ENCODE measurements at regions not wholly inside any gene's neighbourhood (a gene's known extent, or its start where the extent isn't known, plus 50 kb on each side); places are given as distances from the start of the nearest gene placed in this dataset.

GRCh38 chr14:48967419-48967818, 618.8 kb downstream of the RPS29 start:
- ATAC-seq, result no peak
- TF ChIP-seq TOX (CRISPR knock-in tag; IDR thresholded peaks at IDR 0.05; ENCODE audit: borderline replicate concordance), result no peak
- no peak for TF ChIP-seq GLIS3 (CRISPR knock-in tag; IDR thresholded peaks at IDR 0.05)
- TF ChIP-seq OSR1 (CRISPR knock-in tag; IDR thresholded peaks at IDR 0.05), result no peak
- no peak for TF ChIP-seq SNAI2 (CRISPR knock-in tag; IDR thresholded peaks at IDR 0.05)
- no peak for TF ChIP-seq ZFP3 (CRISPR knock-in tag; IDR thresholded peaks at IDR 0.05)
- TF ChIP-seq ISL1 (CRISPR knock-in tag; IDR thresholded peaks at IDR 0.05), result no peak
- TF ChIP-seq ZNF70 (CRISPR knock-in tag; IDR thresholded peaks at IDR 0.05), result no peak
- no peak for TF ChIP-seq POU6F1 (CRISPR knock-in tag; IDR thresholded peaks at IDR 0.05; ENCODE audit: borderline replicate concordance, low read depth)
- no peak for TF ChIP-seq CSRNP3 (CRISPR knock-in tag; IDR thresholded peaks at IDR 0.05)
- TF ChIP-seq ZNF565 (CRISPR knock-in tag; conservative IDR thresholded peaks at IDR 0.05; ENCODE audit: low read depth), result no peak
- TF ChIP-seq CSDC2 (CRISPR knock-in tag; IDR thresholded peaks at IDR 0.05), result no peak
- TF ChIP-seq ESRRG (CRISPR knock-in tag; IDR thresholded peaks at IDR 0.05), result no peak
- TF ChIP-seq TSHZ2 (CRISPR knock-in tag; IDR thresholded peaks at IDR 0.05), result no peak
- TF ChIP-seq ZC3H10 (CRISPR knock-in tag; IDR thresholded peaks at IDR 0.05), result no peak

- TF ChIP-seq ISL1 (CRISPR knock-in tag; IDR thresholded peaks at IDR 0.05) (no peak), RARB (CRISPR knock-in tag; IDR thresholded peaks at IDR 0.05) (no peak), PPARA (CRISPR knock-in tag; IDR thresholded peaks at IDR 0.05; ENCODE audit: borderline replicate concordance) (no peak), PATZ1 (CRISPR knock-in tag; IDR thresholded peaks at IDR 0.05; ENCODE audit: borderline replicate concordance) (no peak), TSHZ2 (CRISPR knock-in tag; IDR thresholded peaks at IDR 0.05) (no peak), ZFP30 (CRISPR knock-in tag; IDR thresholded peaks at IDR 0.05) (no peak), OSR1 (CRISPR knock-in tag; IDR thresholded peaks at IDR 0.05) (no peak), ESRRG (CRISPR knock-in tag; IDR thresholded peaks at IDR 0.05) (no peak), TCF4 (CRISPR knock-in tag; IDR thresholded peaks at IDR 0.05; ENCODE audit: borderline replicate concordance) (no peak), ARNTL (CRISPR knock-in tag; IDR thresholded peaks at IDR 0.05; ENCODE audit: borderline replicate concordance, low read depth) (no peak), POU6F1 (CRISPR knock-in tag; IDR thresholded peaks at IDR 0.05; ENCODE audit: borderline replicate concordance, low read depth) (no peak), GLIS3 (CRISPR knock-in tag; IDR thresholded peaks at IDR 0.05) (no peak), ZNF8 (CRISPR knock-in tag; IDR thresholded peaks at IDR 0.05) (no peak), ZNF565 (CRISPR knock-in tag; conservative IDR thresholded peaks at IDR 0.05; ENCODE audit: low read depth) (no peak)
- no peak for ATAC-seq
Measured at GRCh38 chr14:48963231-48963790, 622.9 kb downstream of the RPS29 start.

Data from SK-N-SH treated with all-trans-retinoic acid at 6 μM for 48 hours (cell line).